SU-DHL-6 (cell line): ENCODE measurements at regions not wholly inside any gene's neighbourhood (a gene's known extent, or its start where the extent isn't known, plus 50 kb on each side); places are given as distances from the start of the nearest gene placed in this dataset.

Experiments used
- EZH2phosphoT487 ChIP-seq: fragments of 200-600 bp; sonication (generic), shearing (Covaris generic); conservative IDR thresholded peaks from 2 replicates; pipeline ENCODE4 v1.6.1; 2018; ENCODE audit warnings: mild to moderate bottlenecking, antibody characterized with exemption, low read length, moderate library complexity, mixed read lengths
- TF ChIP-seq, protein P1 (sequence below): fragments of 200-600 bp; sonication (generic); IDR thresholded peaks from one replicate; pipeline ENCODE4 v1.5.1; 2017; ENCODE audit warnings: antibody characterized with exemption, mild to moderate bottlenecking, low read length, moderate library complexity; ENCODE audit not compliant: insufficient read depth, poor library complexity, severe bottlenecking

- TF ChIP-seq, protein P1, sequence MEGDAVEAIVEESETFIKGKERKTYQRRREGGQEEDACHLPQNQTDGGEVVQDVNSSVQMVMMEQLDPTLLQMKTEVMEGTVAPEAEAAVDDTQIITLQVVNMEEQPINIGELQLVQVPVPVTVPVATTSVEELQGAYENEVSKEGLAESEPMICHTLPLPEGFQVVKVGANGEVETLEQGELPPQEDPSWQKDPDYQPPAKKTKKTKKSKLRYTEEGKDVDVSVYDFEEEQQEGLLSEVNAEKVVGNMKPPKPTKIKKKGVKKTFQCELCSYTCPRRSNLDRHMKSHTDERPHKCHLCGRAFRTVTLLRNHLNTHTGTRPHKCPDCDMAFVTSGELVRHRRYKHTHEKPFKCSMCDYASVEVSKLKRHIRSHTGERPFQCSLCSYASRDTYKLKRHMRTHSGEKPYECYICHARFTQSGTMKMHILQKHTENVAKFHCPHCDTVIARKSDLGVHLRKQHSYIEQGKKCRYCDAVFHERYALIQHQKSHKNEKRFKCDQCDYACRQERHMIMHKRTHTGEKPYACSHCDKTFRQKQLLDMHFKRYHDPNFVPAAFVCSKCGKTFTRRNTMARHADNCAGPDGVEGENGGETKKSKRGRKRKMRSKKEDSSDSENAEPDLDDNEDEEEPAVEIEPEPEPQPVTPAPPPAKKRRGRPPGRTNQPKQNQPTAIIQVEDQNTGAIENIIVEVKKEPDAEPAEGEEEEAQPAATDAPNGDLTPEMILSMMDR = no peak
- TF ChIP-seq EZH2phosphoT487 = no peak
Measured at GRCh38 chrX:43479070-43479469, 177.0 kb upstream of the MAOA start.
